ENCODE measurements at regions not wholly inside any gene's neighbourhood (a gene's known extent, or its start where the extent isn't known, plus 50 kb on each side); places are given as distances from the start of the nearest gene placed in this dataset.

- Mint-ChIP-seq H3K9me3 (peaks cover 2% of the 10 kb centered on the region), H3K27ac (peak overlapping the region in 2 of 3 experiments; percentile 9 to 48)
- TF ChIP-seq CTCF (IDR thresholded peaks at IDR 0.05; ENCODE audit: unreplicated experiment in 3 of 3), result no peak
Observed at GRCh38 chr11:28696591-28696990, 588.4 kb downstream of the METTL15 start.

DNA sequence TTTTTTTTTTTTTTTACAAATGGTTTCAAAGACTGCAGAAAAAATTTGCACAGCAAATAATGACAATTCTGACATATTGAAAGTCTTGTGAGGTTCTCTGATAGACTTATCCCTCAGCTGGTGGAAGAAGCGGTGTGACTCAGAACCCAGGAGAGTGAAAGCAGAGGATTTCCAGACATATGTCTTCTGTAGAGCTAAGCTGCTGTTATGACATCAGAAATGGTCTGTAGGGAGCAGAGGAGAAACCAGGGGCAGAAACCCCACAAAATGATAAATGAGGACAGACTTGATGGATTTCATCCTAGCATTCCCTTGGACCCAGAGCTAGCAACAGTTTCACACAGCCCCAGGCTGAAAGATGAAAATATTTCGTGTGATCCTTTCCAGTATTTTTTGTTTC, 582.6 kb downstream of the METTL15 start:
- no peak overlapping the region for H3K27ac Mint-ChIP-seq
- H3K9me3 Mint-ChIP-seq, result peaks cover 2% of the 10 kb centered on the region
- no peak overlapping the region for H3K4me3 Mint-ChIP-seq
- no peaks in the 10 kb centered on the region for H3K27me3 Mint-ChIP-seq (ENCODE audit: low read depth)
- no peaks in the 10 kb centered on the region for H3K4me1 Mint-ChIP-seq
- H3K36me3 Mint-ChIP-seq (ENCODE audit: low read depth), result no peaks in the 10 kb centered on the region
- no peak for TF ChIP-seq CTCF (IDR thresholded peaks at IDR 0.05; ENCODE audit: unreplicated experiment in 3 of 3)

More at GRCh38 chr11:28696591-28696990, 588.4 kb downstream of the METTL15 start:
- H3K4me3 Mint-ChIP-seq, result no peak overlapping the region
- H3K27me3 Mint-ChIP-seq (ENCODE audit: low read depth), result peaks cover 7% of the 10 kb centered on the region
- no peaks in the 10 kb centered on the region for H3K36me3 Mint-ChIP-seq (ENCODE audit: low read depth)
- H3K4me1 Mint-ChIP-seq, result peaks cover 18% of the 10 kb centered on the region

DNA sequence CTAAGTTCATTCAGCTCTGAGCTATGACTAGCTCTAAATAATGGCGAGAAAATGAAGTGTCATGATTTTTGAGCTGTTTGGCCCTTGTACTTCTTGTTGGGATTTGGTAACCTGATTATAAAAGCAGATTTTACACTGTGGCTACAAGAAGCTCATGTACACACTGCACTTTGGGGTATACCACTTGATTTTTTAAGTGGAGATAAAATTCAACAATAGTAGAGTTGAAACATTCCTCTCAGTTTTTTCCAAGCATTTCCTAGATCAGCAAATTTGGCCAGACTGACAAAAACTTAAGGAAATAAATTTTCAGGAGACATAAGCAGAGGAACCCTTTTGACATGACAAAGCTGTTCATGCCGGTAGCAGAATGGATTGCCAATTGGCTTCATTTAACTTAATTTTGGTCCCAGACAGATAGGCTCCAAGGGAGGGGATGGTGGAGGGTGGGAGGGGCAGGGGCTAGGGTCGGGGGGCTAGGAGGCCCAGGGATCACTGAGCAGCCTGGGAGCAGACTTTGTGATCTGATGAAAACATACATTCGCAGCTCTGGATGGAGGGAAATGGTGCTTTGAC, 575.9 kb downstream of the METTL15 start:
- peaks cover 14% of the 10 kb centered on the region for H3K4me1 Mint-ChIP-seq
- no peaks in the 10 kb centered on the region for H3K36me3 Mint-ChIP-seq (ENCODE audit: low read depth)
- H3K27ac Mint-ChIP-seq, result peak overlapping the region; percentile 79 to 89 (median 83)
- H3K27me3 Mint-ChIP-seq (ENCODE audit: low read depth), result no peaks in the 10 kb centered on the region
- H3K9me3 Mint-ChIP-seq, result peaks cover 2% of the 10 kb centered on the region
- TF ChIP-seq CTCF (IDR thresholded peaks at IDR 0.05; ENCODE audit: unreplicated experiment in 3 of 3), result no peak
- H3K4me3 Mint-ChIP-seq, result no peak overlapping the region

GRCh38 chr11:28679795-28680468, 571.7 kb downstream of the METTL15 start:
- peak overlapping the region in 2 of 3 experiments; percentile 7 to 26 for H3K27ac Mint-ChIP-seq
- H3K9me3 Mint-ChIP-seq, result no peaks in the 10 kb centered on the region
- no peaks in the 10 kb centered on the region for H3K36me3 Mint-ChIP-seq (ENCODE audit: low read depth)
- H3K4me1 Mint-ChIP-seq, result peaks cover 14% of the 10 kb centered on the region
- no peaks in the 10 kb centered on the region for H3K27me3 Mint-ChIP-seq (ENCODE audit: low read depth)
- no peak for TF ChIP-seq CTCF (IDR thresholded peaks at IDR 0.05; ENCODE audit: unreplicated experiment in 3 of 3)
- no peak overlapping the region for H3K4me3 Mint-ChIP-seq

GRCh38 chr11:28677721-28678120, 569.5 kb downstream of the METTL15 start:
- Mint-ChIP-seq H3K9me3 (no peaks in the 10 kb centered on the region), H3K27ac (no peak overlapping the region), H3K4me3 (no peak overlapping the region), H3K27me3 (ENCODE audit: low read depth) (no peaks in the 10 kb centered on the region), H3K36me3 (ENCODE audit: low read depth) (no peaks in the 10 kb centered on the region), H3K4me1 (peaks cover 11% of the 10 kb centered on the region)
- no peak for TF ChIP-seq CTCF (IDR thresholded peaks at IDR 0.05; ENCODE audit: unreplicated experiment in 3 of 3)

GRCh38 chr11:28675183-28675582, 567.0 kb downstream of the METTL15 start:
- Mint-ChIP-seq H3K9me3 (no peaks in the 10 kb centered on the region), H3K36me3 (ENCODE audit: low read depth) (no peaks in the 10 kb centered on the region), H3K4me3 (no peak overlapping the region), H3K27ac (no peak overlapping the region), H3K4me1 (peaks cover 11% of the 10 kb centered on the region), H3K27me3 (ENCODE audit: low read depth) (no peaks in the 10 kb centered on the region)
- TF ChIP-seq CTCF (IDR thresholded peaks at IDR 0.05; ENCODE audit: unreplicated experiment in 3 of 3), result no peak
